H1 (cell line): ENCODE measurements at regions not wholly inside any gene's neighbourhood (a gene's known extent, or its start where the extent isn't known, plus 50 kb on each side); places are given as distances from the start of the nearest gene placed in this dataset.

Experiments
- CTCF ChIA-PET: fragments of 300-600 bp; sonication (Branson Sonifier 250); formaldehyde crosslinking; loops from one replicate; lab custom pipeline; 2021; ENCODE audit not compliant: partially characterized antibody; lab: Charles Lee
- POLR2A ChIA-PET: fragments of 300-600 bp; sonication (Branson Sonifier 250); formaldehyde crosslinking; loops from one replicate; lab custom pipeline; 2021; ENCODE audit warnings: inconsistent platforms; ENCODE audit not compliant: partially characterized antibody; lab: Charles Lee
- DNase-seq, 2 experiments: peaks; one replicate each; pipeline versions ENCODE4 v3.0.0 to v3.0.0-alpha.2; 2010 to 2022; ENCODE audit warnings: low spot score in 2 of 2, low read depth in 1 of 2, mixed read lengths in 1 of 2
- FAIRE-seq: peaks from 2 replicates; lab custom pipeline; 2011; peaks lifted over from hg19 to GRCh38; lab: Jason Lieb, UNC
- H2AFZ ChIP-seq: 2 replicates; pipeline ENCODE4 v1.8.1; 2012; ENCODE audit warnings: low read length, inconsistent platforms
- H2AK5ac ChIP-seq: 2 replicates; pipeline ENCODE4 v1.6.1; 2013; ENCODE audit warnings: low read depth, low read length
- H2BK120ac ChIP-seq: replicated peaks from 2 replicates; pipeline ENCODE3; 2013; ENCODE audit warnings: low read depth, low read length, inconsistent platforms
- H2BK12ac ChIP-seq: 2 replicates; pipeline ENCODE4 v1.6.1; 2013; ENCODE audit warnings: low read depth, low read length
- H2BK15ac ChIP-seq: 2 replicates; pipeline ENCODE4 v1.6.1; 2013; ENCODE audit warnings: low read length
- H2BK20ac ChIP-seq: 2 replicates; pipeline ENCODE4 v1.6.1; 2013; ENCODE audit warnings: low read length
- H2BK5ac ChIP-seq: 2 replicates; pipeline ENCODE4 v1.6.1; 2013; ENCODE audit warnings: low read depth, low read length
- H3K14ac ChIP-seq: 2 replicates; pipeline ENCODE4 v1.6.1; 2013; ENCODE audit warnings: inconsistent platforms; ENCODE audit not compliant: insufficient read length
- H3K18ac ChIP-seq: 2 replicates; pipeline ENCODE4 v1.6.1; 2013; ENCODE audit warnings: low read length; ENCODE audit errors: extremely low read depth
- H3K23ac ChIP-seq: 2 replicates; pipeline ENCODE4 v1.6.1; 2013; ENCODE audit warnings: inconsistent platforms; ENCODE audit not compliant: insufficient read length
- H3K23me2 ChIP-seq: 2 replicates; pipeline ENCODE4 v1.6.1; 2013; ENCODE audit warnings: low read depth, low read length
- H3K27ac ChIP-seq: 2 replicates; pipeline ENCODE4 v1.6.1; 2011; ENCODE audit warnings: low read depth, low read length, inconsistent platforms
- H3K27me3 ChIP-seq, 4 experiments: replicated peaks in 1 of 4; 1 replicate in 1 of 4; 2 replicates in 3 of 4; pipeline versions ENCODE4 v1.6.1 to v1.8.1; 2011 to 2013; ENCODE audit warnings: low read length in 3 of 4, mild to moderate bottlenecking in 3 of 4, inconsistent platforms in 2 of 4, mixed read lengths in 2 of 4, moderate library complexity in 1 of 4; ENCODE audit not compliant: control insufficient read depth in 3 of 4, insufficient read depth in 3 of 4; ENCODE audit errors: extremely low read depth in 1 of 4
- H3K36me3 ChIP-seq, 4 experiments: 2 replicates each; pipeline versions ENCODE4 v1.6.1 to v1.8.1; 2011 to 2013; ENCODE audit warnings: mild to moderate bottlenecking in 4 of 4, low read length in 3 of 4, moderate library complexity in 2 of 4, control low read depth in 1 of 4, inconsistent platforms in 1 of 4; ENCODE audit not compliant: insufficient read depth in 4 of 4, control insufficient read depth in 2 of 4
- H3K4ac ChIP-seq: replicated peaks from 2 replicates; pipeline ENCODE3; 2013; ENCODE audit warnings: low read length, low read depth, mixed read lengths, inconsistent platforms; ENCODE audit not compliant: insufficient read length
- H3K4me1 ChIP-seq, 4 experiments: replicated peaks in 1 of 4; 1 replicate in 1 of 4; 2 replicates in 3 of 4; pipeline versions ENCODE4 v1.6.1 to v1.8.1; 2011 to 2013; ENCODE audit warnings: low read length in 3 of 4, inconsistent platforms in 2 of 4, mixed read lengths in 1 of 4; ENCODE audit not compliant: insufficient read depth in 4 of 4, control insufficient read depth in 3 of 4
- H3K4me2 ChIP-seq, 2 experiments: 2 replicates each; pipeline versions ENCODE4 v1.6.1 to v1.8.1; 2011 to 2013; ENCODE audit warnings: low read depth in 2 of 2, low read length in 2 of 2, control low read depth in 1 of 2, inconsistent platforms in 1 of 2, mild to moderate bottlenecking in 1 of 2; ENCODE audit not compliant: insufficient read depth in 1 of 2
- H3K4me3 ChIP-seq, 4 experiments: fragments of 200-600, 300-600 bp in 1 of 4; sonication (generic), shearing (Covaris generic), sonication (Bioruptor Twin) in 1 of 4; 2 replicates each; pipeline versions ENCODE4 v1.5.1 to v1.8.1; 2011 to 2016; ENCODE audit warnings: low read length in 4 of 4, low read depth in 3 of 4, control low read depth in 2 of 4, inconsistent platforms in 2 of 4, mild to moderate bottlenecking in 2 of 4, mixed read lengths in 1 of 4, moderate library complexity in 1 of 4; ENCODE audit not compliant: insufficient read depth in 2 of 4; ENCODE audit errors: extremely low read depth in 1 of 4
- H3K56ac ChIP-seq: replicated peaks from 2 replicates; pipeline ENCODE3; 2013; ENCODE audit warnings: low read depth, mild to moderate bottlenecking, mixed read lengths, low read length, inconsistent platforms; ENCODE audit not compliant: insufficient read length
- H3K79me1 ChIP-seq: 2 replicates; pipeline ENCODE4 v1.6.1; 2013; ENCODE audit warnings: low read depth, low read length, control low read depth
- H3K79me2 ChIP-seq, 2 experiments: 2 replicates each; pipeline versions ENCODE4 v1.6.1 to v1.8.1; 2012 to 2013; ENCODE audit warnings: low read length in 2 of 2, mild to moderate bottlenecking in 2 of 2, inconsistent platforms in 1 of 2; ENCODE audit not compliant: insufficient read depth in 2 of 2, control insufficient read depth in 1 of 2
- H3K9ac ChIP-seq, 4 experiments: replicated peaks in 1 of 4; 1 replicate in 1 of 4; 2 replicates in 3 of 4; pipeline versions ENCODE4 v1.6.1 to v1.8.1; 2011 to 2013; ENCODE audit warnings: low read depth in 3 of 4, low read length in 3 of 4, control low read depth in 2 of 4, mild to moderate bottlenecking in 2 of 4, moderate library complexity in 2 of 4, inconsistent platforms in 1 of 4; ENCODE audit errors: extremely low read depth in 1 of 4
- H3K9me3 ChIP-seq, 2 experiments: 2 replicates each; pipeline versions ENCODE4 v1.6.1 to v1.8.1; 2012 to 2013; ENCODE audit warnings: mild to moderate bottlenecking in 2 of 2, moderate library complexity in 2 of 2, control low read depth in 1 of 2, inconsistent platforms in 1 of 2, low read depth in 1 of 2, low read length in 1 of 2, mixed read lengths in 1 of 2; ENCODE audit not compliant: insufficient read depth in 2 of 2
- H4K20me1 ChIP-seq, 2 experiments: replicated peaks in 1 of 2; 2 replicates each; pipeline versions ENCODE3 to v1.8.1; 2011 to 2013; ENCODE audit warnings: inconsistent platforms in 2 of 2, low read length in 2 of 2, mild to moderate bottlenecking in 1 of 2; ENCODE audit not compliant: insufficient read depth in 2 of 2, control insufficient read depth in 1 of 2
- H4K5ac ChIP-seq: 2 replicates; pipeline ENCODE4 v1.6.1; 2013; ENCODE audit warnings: low read length, low read depth, mixed read lengths, inconsistent platforms; ENCODE audit not compliant: insufficient read length
- H4K8ac ChIP-seq: 2 replicates; pipeline ENCODE4 v1.8.0; 2013; ENCODE audit warnings: mild to moderate bottlenecking, moderate library complexity, low read length, inconsistent platforms; ENCODE audit not compliant: insufficient read depth; ENCODE audit errors: extremely low read depth
- H4K91ac ChIP-seq: replicated peaks from 2 replicates; pipeline ENCODE3; 2013; ENCODE audit warnings: low read length, mixed read lengths, inconsistent platforms; ENCODE audit not compliant: insufficient read length
- ATF3 ChIP-seq: IDR thresholded peaks from 2 replicates; pipeline ENCODE4 v1.6.1; 2011; ENCODE audit warnings: low read depth, mild to moderate bottlenecking, low read length; ENCODE audit not compliant: insufficient read depth
- CTBP2 ChIP-seq: IDR thresholded peaks from 2 replicates; pipeline ENCODE4 v1.7.0; 2011; ENCODE audit warnings: borderline replicate concordance, mild to moderate bottlenecking, moderate library complexity, mixed read lengths, low read length; ENCODE audit not compliant: insufficient read depth, insufficient read length
- EGR1 ChIP-seq: IDR thresholded peaks from 2 replicates; pipeline ENCODE4 v1.6.1; 2011; ENCODE audit warnings: low read depth, low read length, borderline replicate concordance
- EZH2 ChIP-seq: fragments of 200-600 bp; sonication (generic); IDR thresholded peaks from 2 replicates; pipeline ENCODE4 v1.7.1; 2012; ENCODE audit warnings: low read depth, mild to moderate bottlenecking, moderate library complexity, low read length, inconsistent platforms; ENCODE audit not compliant: severe bottlenecking
- KDM1A ChIP-seq: fragments of 200-600, 300-600 bp; sonication (generic); IDR thresholded peaks from 2 replicates; pipeline ENCODE4 v1.7.1; 2016; ENCODE audit warnings: mild to moderate bottlenecking, low read length, borderline replicate concordance
- POLR2A ChIP-seq, 2 experiments: IDR thresholded peaks; 1 replicate in 1 of 2; 2 replicates in 1 of 2; pipeline ENCODE4 v1.6.1; 2011; ENCODE audit warnings: low read depth in 2 of 2, low read length in 2 of 2, mild to moderate bottlenecking in 2 of 2; ENCODE audit errors: control extremely low read depth in 1 of 2
- RXRA ChIP-seq: IDR thresholded peaks from 2 replicates; pipeline ENCODE4 v1.6.1; 2011; ENCODE audit warnings: low read depth, mild to moderate bottlenecking, low read length, moderate library complexity; ENCODE audit not compliant: insufficient read depth
- SAP30 ChIP-seq: fragments of 300-600 bp; sonication (generic); IDR thresholded peaks from 2 replicates; pipeline ENCODE4 v1.7.1; 2012; ENCODE audit warnings: low read length, moderate library complexity, mild to moderate bottlenecking, inconsistent platforms; ENCODE audit not compliant: insufficient read depth, insufficient replicate concordance
- SIX5 ChIP-seq: IDR thresholded peaks from 2 replicates; pipeline ENCODE4 v1.6.1; 2011; ENCODE audit warnings: mild to moderate bottlenecking, low read depth, low read length
- SRF ChIP-seq: IDR thresholded peaks from 2 replicates; pipeline ENCODE4 v1.6.1; 2011; ENCODE audit warnings: mild to moderate bottlenecking, low read depth, low read length, moderate library complexity
- USF2 ChIP-seq: IDR thresholded peaks from 2 replicates; pipeline ENCODE4 v1.6.1; 2011; ENCODE audit warnings: low read length, improper control_type of control experiment
- WGBS, 2 experiments: shearing (Covaris generic) in 1 of 2; methylation state at CpG; one replicate each; pipeline versions ENCODE4 v1.1.6 to v1.1.7; 2013 to 2015; ENCODE audit warnings: low lambda C conversion rate in 2 of 2, mixed read lengths in 2 of 2, inconsistent platforms in 1 of 2, low coverage in 1 of 2, missing lambda C conversion rate in 1 of 2; ENCODE audit not compliant: insufficient replicate concordance in 2 of 2, insufficient coverage in 1 of 2, insufficient read length in 1 of 2; ENCODE audit errors: extremely low coverage in 1 of 2, missing lambda C conversion rate in 1 of 2; 5-methylcytosine and 5-hydroxymethylcytosine counted together

GRCh38 chr14:101466456-101467180 is 94.7 kb upstream of the DIO3 start:
- no peaks in the 10 kb centered on the region for H3K4me1 ChIP-seq
- no peak overlapping the region for H3K4me2 ChIP-seq
- H2BK5ac ChIP-seq, result no peak overlapping the region
- no peak overlapping the region for H2BK12ac ChIP-seq
- DNase-seq, result peak in 1 of 2 experiments; percentile 29
- H2AFZ ChIP-seq, result no peak overlapping the region
- no peak overlapping the region for H2AK5ac ChIP-seq
- WGBS, 2 experiments, result 86% methylated on average over 16 of the region's 17 CpGs; no CpG with 5 or more reads in 1 of the 2 experiments
- no peak overlapping the region for H4K8ac ChIP-seq
- H4K5ac ChIP-seq, result no peak overlapping the region
- no peaks in the 10 kb centered on the region for H3K79me2 ChIP-seq
- no peak overlapping the region for H3K9ac ChIP-seq
- FAIRE-seq, result no peak
- ChIA-PET POLR2A (no interaction called here), CTCF (interaction anchor here (0.9 to 2.6 kb wide), 5 partner anchors 9 to 228 kb away, joined by 3 to 11 read pairs (median 3); no protein-coding TSS in a partner anchor)
- H2BK120ac ChIP-seq, result no peak overlapping the region
- no peaks in the 10 kb centered on the region for H3K79me1 ChIP-seq
- peaks cover 5% of the 10 kb centered on the region; the same call in 1 of the 2 replicates for H3K23me2 ChIP-seq
- no peak overlapping the region for H3K4ac ChIP-seq
- no peaks in the 10 kb centered on the region for H3K36me3 ChIP-seq
- no peak overlapping the region for H3K18ac ChIP-seq
- H4K20me1 ChIP-seq, result peaks cover 0 to 5% of the 10 kb centered on the region in 2 experiments
- H3K23ac ChIP-seq, result no peak overlapping the region
- no peak overlapping the region for H3K56ac ChIP-seq
- peaks cover 0 to 6% (median 3%) of the 10 kb centered on the region in 4 experiments; a peak in 3 of 7 replicates for H3K27me3 ChIP-seq
- no peak overlapping the region for H4K91ac ChIP-seq
- H2BK20ac ChIP-seq, result no peak overlapping the region
- no peak overlapping the region for H2BK15ac ChIP-seq
- H3K4me3 ChIP-seq, result no peak overlapping the region
- no peak overlapping the region for H3K27ac ChIP-seq
- no peaks in the 10 kb centered on the region for H3K9me3 ChIP-seq
- no peak overlapping the region for H3K14ac ChIP-seq
- TF ChIP-seq CTBP2 (no peak), USF2 (no peak), SIX5 (no peak), SRF (no peak), EGR1 (no peak), POLR2A (IDR thresholded peaks at IDR 0.05; ENCODE audit: control extremely low read depth in 1 of 2, low read depth in 2 of 2, low read length in 2 of 2) (no peak), SAP30 (no peak), ATF3 (no peak), KDM1A (no peak), EZH2 (no peak), RXRA (no peak)
